ENCODE measurements at regions not wholly inside any gene's neighbourhood (a gene's known extent, or its start where the extent isn't known, plus 50 kb on each side); places are given as distances from the start of the nearest gene placed in this dataset.

GRCh38 chr2:19086231-19086651, 272.2 kb downstream of the OSR1 start:
- no peaks in the 10 kb centered on the region for H3K4me1 ChIP-seq (ENCODE audit: low read length)
- H3K9me3 ChIP-seq (ENCODE audit: insufficient read depth, low read length) = no peaks in the 10 kb centered on the region
- no peak overlapping the region for H2AFZ ChIP-seq (ENCODE audit: low read depth, low read length)
- H3K4me2 ChIP-seq (ENCODE audit: low read length) = no peak overlapping the region
- no peak overlapping the region for H3K9ac ChIP-seq (ENCODE audit: low read length)
- H3K27me3 ChIP-seq (ENCODE audit: low read depth, low read length) = no peaks in the 10 kb centered on the region
- H3K79me2 ChIP-seq (ENCODE audit: low read length) = no peaks in the 10 kb centered on the region
- no peak for TF ChIP-seq EZH2phosphoT487 (IDR thresholded peaks at IDR 0.05; ENCODE audit: low read depth)
- TF ChIP-seq CTCF (IDR thresholded peaks at IDR 0.05; ENCODE audit: low read depth, low read length) = no peak
- H3K27ac ChIP-seq (ENCODE audit: low read length) = no peak overlapping the region
- no peak overlapping the region for H3K4me3 ChIP-seq (ENCODE audit: low read length)
- no peaks in the 10 kb centered on the region for H4K20me1 ChIP-seq (ENCODE audit: insufficient read depth, low read length)
- H3K36me3 ChIP-seq (replicated peaks; ENCODE audit: low read depth, low read length) = no peaks in the 10 kb centered on the region

GRCh38 chr2:19078709-19079108, 279.7 kb downstream of the OSR1 start:
- Histone ChIP-seq H3K27me3 (ENCODE audit: low read depth, low read length) (peaks cover 4% of the 10 kb centered on the region; the same call in 1 of the 2 replicates), H3K36me3 (replicated peaks; ENCODE audit: low read depth, low read length) (no peaks in the 10 kb centered on the region), H3K79me2 (ENCODE audit: low read length) (no peaks in the 10 kb centered on the region), H3K4me3 (ENCODE audit: low read length) (no peak overlapping the region), H3K4me1 (ENCODE audit: low read length) (no peaks in the 10 kb centered on the region), H4K20me1 (ENCODE audit: insufficient read depth, low read length) (no peaks in the 10 kb centered on the region), H3K27ac (ENCODE audit: low read length) (no peak overlapping the region), H3K9ac (ENCODE audit: low read length) (no peak overlapping the region), H3K4me2 (ENCODE audit: low read length) (no peak overlapping the region), H3K9me3 (ENCODE audit: insufficient read depth, low read length) (no peaks in the 10 kb centered on the region), H2AFZ (ENCODE audit: low read depth, low read length) (no peak overlapping the region)
- TF ChIP-seq EZH2phosphoT487 (IDR thresholded peaks at IDR 0.05; ENCODE audit: low read depth) (no peak), CTCF (IDR thresholded peaks at IDR 0.05; ENCODE audit: low read depth, low read length) (no peak)

GRCh38 chr2:19073522-19073921, 284.9 kb downstream of the OSR1 start:
- no peak overlapping the region for H2AFZ ChIP-seq (ENCODE audit: low read depth, low read length)
- H3K27ac ChIP-seq (ENCODE audit: low read length) = no peak overlapping the region
- H3K9me3 ChIP-seq (ENCODE audit: insufficient read depth, low read length) = no peaks in the 10 kb centered on the region
- H4K20me1 ChIP-seq (ENCODE audit: insufficient read depth, low read length) = no peaks in the 10 kb centered on the region
- no peaks in the 10 kb centered on the region for H3K4me1 ChIP-seq (ENCODE audit: low read length)
- no peak overlapping the region for H3K9ac ChIP-seq (ENCODE audit: low read length)
- H3K79me2 ChIP-seq (ENCODE audit: low read length) = no peaks in the 10 kb centered on the region
- no peaks in the 10 kb centered on the region for H3K36me3 ChIP-seq (replicated peaks; ENCODE audit: low read depth, low read length)
- no peaks in the 10 kb centered on the region for H3K27me3 ChIP-seq (ENCODE audit: low read depth, low read length)
- no peak overlapping the region for H3K4me3 ChIP-seq (ENCODE audit: low read length)
- no peak for TF ChIP-seq CTCF (IDR thresholded peaks at IDR 0.05; ENCODE audit: low read depth, low read length)
- no peak for TF ChIP-seq EZH2phosphoT487 (IDR thresholded peaks at IDR 0.05; ENCODE audit: low read depth)
- no peak overlapping the region for H3K4me2 ChIP-seq (ENCODE audit: low read length)

- H3K36me3 ChIP-seq (replicated peaks; ENCODE audit: low read depth, low read length) = no peaks in the 10 kb centered on the region
- H3K4me3 ChIP-seq (ENCODE audit: low read length) = no peak overlapping the region
- H3K9me3 ChIP-seq (ENCODE audit: insufficient read depth, low read length) = no peaks in the 10 kb centered on the region
- no peak overlapping the region for H2AFZ ChIP-seq (ENCODE audit: low read depth, low read length)
- H3K9ac ChIP-seq (ENCODE audit: low read length) = no peak overlapping the region
- H4K20me1 ChIP-seq (ENCODE audit: insufficient read depth, low read length) = no peaks in the 10 kb centered on the region
- no peaks in the 10 kb centered on the region for H3K27me3 ChIP-seq (ENCODE audit: low read depth, low read length)
- no peaks in the 10 kb centered on the region for H3K4me1 ChIP-seq (ENCODE audit: low read length)
- no peak overlapping the region for H3K27ac ChIP-seq (ENCODE audit: low read length)
- TF ChIP-seq EZH2phosphoT487 (IDR thresholded peaks at IDR 0.05; ENCODE audit: low read depth) (no peak), CTCF (IDR thresholded peaks at IDR 0.05; ENCODE audit: low read depth, low read length) (no peak)
- no peak overlapping the region for H3K4me2 ChIP-seq (ENCODE audit: low read length)
- no peaks in the 10 kb centered on the region for H3K79me2 ChIP-seq (ENCODE audit: low read length)
These were observed 286.3 kb downstream of the OSR1 start for GRCh38 chr2:19072161-19072560.
